OCI-LY3 (cell line): ENCODE measurements at regions not wholly inside any gene's neighbourhood (a gene's known extent, or its start where the extent isn't known, plus 50 kb on each side); places are given as distances from the start of the nearest gene placed in this dataset.

ENCODE experiments used
- CTCF ChIP-seq: fragments of 200-600, 300-600 bp; sonication (generic); IDR thresholded peaks from 2 replicates; pipeline ENCODE4 v1.5.1; 2014; ENCODE audit warnings: antibody characterized with exemption, low read length, low read depth
- EZH2phosphoT487 ChIP-seq: fragments of 200-600 bp; shearing (Covaris generic); IDR thresholded peaks from 2 replicates; pipeline ENCODE4 v1.6.1; 2018; ENCODE audit warnings: antibody characterized with exemption, mixed run types, low read depth

GRCh38 chr2:200081236-200081635 is 125.9 kb downstream of the MAIP1 start:
- TF ChIP-seq CTCF, result no peak
- no peak for TF ChIP-seq EZH2phosphoT487
